ENCODE measurements at regions not wholly inside any gene's neighbourhood (a gene's known extent, or its start where the extent isn't known, plus 50 kb on each side); places are given as distances from the start of the nearest gene placed in this dataset.

DNA sequence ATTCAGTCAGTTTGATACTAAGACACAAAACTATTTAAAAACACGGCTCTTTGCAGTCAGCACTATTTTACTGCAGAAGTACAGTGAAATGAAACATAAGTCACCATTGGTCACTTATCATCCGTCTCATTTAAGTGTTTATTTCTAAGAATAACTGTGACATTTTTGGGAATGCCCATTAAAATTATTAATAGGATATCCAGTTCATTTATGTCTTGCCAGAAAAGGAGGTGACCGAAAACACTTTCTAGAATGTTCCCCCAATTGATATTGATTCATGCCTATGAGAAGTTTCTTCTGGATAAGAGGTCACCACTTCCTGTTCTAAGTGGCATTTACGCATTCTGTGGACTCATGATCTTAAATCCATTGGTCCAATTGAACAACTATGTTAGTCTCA, 477.3 kb downstream of the LIG4 start:
- DNase-seq (ENCODE audit: low read depth): no peak
- in situ Hi-C loops (cut with HindIII; ENCODE audit: low sequenced_read_pairs): no loop called here
- TF ChIP-seq, protein P1, sequence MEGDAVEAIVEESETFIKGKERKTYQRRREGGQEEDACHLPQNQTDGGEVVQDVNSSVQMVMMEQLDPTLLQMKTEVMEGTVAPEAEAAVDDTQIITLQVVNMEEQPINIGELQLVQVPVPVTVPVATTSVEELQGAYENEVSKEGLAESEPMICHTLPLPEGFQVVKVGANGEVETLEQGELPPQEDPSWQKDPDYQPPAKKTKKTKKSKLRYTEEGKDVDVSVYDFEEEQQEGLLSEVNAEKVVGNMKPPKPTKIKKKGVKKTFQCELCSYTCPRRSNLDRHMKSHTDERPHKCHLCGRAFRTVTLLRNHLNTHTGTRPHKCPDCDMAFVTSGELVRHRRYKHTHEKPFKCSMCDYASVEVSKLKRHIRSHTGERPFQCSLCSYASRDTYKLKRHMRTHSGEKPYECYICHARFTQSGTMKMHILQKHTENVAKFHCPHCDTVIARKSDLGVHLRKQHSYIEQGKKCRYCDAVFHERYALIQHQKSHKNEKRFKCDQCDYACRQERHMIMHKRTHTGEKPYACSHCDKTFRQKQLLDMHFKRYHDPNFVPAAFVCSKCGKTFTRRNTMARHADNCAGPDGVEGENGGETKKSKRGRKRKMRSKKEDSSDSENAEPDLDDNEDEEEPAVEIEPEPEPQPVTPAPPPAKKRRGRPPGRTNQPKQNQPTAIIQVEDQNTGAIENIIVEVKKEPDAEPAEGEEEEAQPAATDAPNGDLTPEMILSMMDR (IDR thresholded peaks at IDR 0.05; ENCODE audit: low read depth, low read length, missing control alignments): no peak
- H3K4me3 ChIP-seq (ENCODE audit: low read depth, low read length): no peak overlapping the region

DNA sequence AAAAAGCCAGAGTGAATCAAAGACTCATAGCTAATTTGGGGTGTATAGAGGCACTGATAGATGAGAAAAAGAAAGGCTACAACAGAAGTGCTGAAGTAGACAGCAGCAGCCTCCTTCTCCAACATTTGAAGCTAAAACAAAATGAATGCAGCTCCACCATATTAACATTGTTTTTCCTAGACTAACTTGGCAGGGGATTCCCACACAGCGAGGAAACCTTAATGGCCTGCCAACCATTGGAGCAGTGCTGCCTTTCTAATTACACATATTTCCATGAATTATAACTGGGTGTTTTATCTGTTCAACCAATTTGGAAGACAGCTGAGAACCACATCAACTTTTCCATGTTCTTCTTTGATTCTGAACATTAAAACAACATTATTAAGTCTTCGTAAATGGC, 478.6 kb downstream of the LIG4 start:
- TF ChIP-seq, protein P1 (IDR thresholded peaks at IDR 0.05; ENCODE audit: low read depth, low read length, missing control alignments): no peak
- DNase-seq (ENCODE audit: low read depth): no peak
- no peak overlapping the region for H3K4me3 ChIP-seq (ENCODE audit: low read depth, low read length)
- in situ Hi-C loops (cut with HindIII; ENCODE audit: low sequenced_read_pairs): no loop called here

DNA sequence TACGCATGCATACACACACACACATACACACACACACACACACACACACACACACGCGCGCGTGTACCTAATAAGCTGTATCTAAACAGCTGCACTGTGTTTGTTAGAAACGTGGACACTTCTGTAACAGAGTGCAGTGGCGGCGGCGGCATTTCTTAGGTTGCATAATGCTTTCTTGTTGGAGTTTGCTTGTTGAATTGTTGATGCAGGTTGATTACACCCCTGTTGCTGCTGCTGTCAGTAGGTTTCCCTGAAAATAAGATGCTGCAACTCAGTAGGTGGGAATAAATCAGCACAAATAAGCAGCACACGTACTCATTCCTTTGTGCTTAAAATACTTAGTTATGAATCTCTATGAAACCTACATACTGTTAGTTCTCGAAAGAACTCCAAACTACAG, 479.2 kb downstream of the LIG4 start:
- DNase-seq (ENCODE audit: low read depth): no peak
- TF ChIP-seq, protein P1 (IDR thresholded peaks at IDR 0.05; ENCODE audit: low read depth, low read length, missing control alignments): no peak
- H3K4me3 ChIP-seq (ENCODE audit: low read depth, low read length): no peak overlapping the region
- in situ Hi-C loops (cut with HindIII; ENCODE audit: low sequenced_read_pairs): no loop called here

DNA sequence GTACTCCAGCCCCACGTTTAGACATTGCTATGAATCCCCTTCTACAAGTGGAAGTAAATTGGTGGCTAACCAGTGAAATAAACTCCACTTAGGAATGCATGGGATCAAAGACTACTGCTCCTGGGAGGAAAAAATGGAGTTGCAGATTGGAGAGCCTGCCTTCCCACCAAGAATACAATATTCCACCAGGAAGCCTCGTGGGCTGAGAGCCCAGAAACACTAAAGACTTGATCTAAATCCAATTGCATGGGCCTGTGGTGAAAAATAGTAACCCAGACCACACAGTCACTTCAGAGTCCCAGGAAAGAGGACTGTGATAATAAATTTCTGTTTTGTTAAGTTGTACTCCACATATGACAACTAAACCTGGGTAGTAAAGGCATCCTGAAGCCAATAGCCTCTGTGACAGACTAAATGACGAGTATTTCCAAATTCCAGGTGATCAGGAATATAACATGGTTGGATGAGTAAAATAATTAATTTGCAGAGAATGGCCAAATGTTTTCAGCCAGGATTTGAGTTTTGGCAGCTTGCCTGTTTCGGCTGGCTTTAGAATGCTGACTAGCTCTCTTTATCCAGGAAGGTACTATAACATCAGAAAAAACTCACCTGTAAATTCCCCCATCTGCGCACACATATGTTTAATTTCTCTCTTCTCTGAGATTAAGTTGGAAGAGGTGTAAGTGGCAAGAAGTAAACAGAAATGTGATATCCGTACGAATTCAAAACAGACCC, 480.3 kb downstream of the LIG4 start:
- in situ Hi-C loops (cut with HindIII; ENCODE audit: low sequenced_read_pairs): no loop called here
- no peak overlapping the region for H3K4me3 ChIP-seq (ENCODE audit: low read depth, low read length)
- peak; percentile 27 for DNase-seq (ENCODE audit: low read depth)
- TF ChIP-seq, protein P1 (IDR thresholded peaks at IDR 0.05; ENCODE audit: low read depth, low read length, missing control alignments): no peak

DNA sequence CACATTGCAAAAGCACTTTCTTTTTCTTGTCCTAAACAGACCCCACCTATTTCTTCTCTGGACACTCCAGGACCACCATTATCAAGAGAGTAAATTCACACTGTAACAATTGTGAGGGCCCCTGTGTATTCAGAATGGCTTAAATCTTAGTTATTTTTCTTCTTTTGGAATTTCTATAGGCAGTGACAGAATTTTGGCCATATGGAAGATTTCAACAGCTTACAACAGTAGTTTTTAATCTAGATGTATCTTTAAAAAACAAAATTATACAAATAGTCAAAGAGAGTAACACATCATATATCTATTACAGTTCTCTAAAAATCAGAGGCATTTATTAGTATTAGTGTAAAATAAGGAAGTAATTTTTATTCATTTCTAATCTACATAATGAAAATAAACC, 482.1 kb downstream of the LIG4 start:
- DNase-seq (ENCODE audit: low read depth): no peak
- H3K4me3 ChIP-seq (ENCODE audit: low read depth, low read length): no peak overlapping the region
- in situ Hi-C loops (cut with HindIII; ENCODE audit: low sequenced_read_pairs): no loop called here
- TF ChIP-seq, protein P1 (IDR thresholded peaks at IDR 0.05; ENCODE audit: low read depth, low read length, missing control alignments): no peak

DNA sequence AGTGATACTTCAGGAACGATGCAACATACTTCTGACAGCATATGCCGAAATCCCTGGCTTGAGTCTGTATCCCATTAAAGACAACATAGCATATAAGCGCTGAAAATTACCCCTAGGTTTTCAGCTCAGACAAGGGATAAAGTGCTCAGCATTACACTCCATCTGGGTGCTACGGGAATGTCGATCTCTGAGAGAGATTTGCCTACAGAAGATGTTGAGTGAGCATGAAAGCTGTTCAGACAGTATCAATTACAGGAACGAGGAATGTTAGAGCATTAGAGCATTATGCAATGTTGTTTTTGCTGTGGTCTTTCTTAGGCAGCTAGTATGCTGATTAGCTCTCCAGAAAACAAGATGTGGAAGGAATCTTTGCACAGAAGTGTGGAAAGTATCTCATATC, 484.5 kb downstream of the LIG4 start:
- DNase-seq (ENCODE audit: low read depth): no peak
- in situ Hi-C loops (cut with HindIII; ENCODE audit: low sequenced_read_pairs): no loop called here
- TF ChIP-seq, protein P1 (IDR thresholded peaks at IDR 0.05; ENCODE audit: low read depth, low read length, missing control alignments): no peak
- H3K4me3 ChIP-seq (ENCODE audit: low read depth, low read length): no peak overlapping the region

All from astrocyte of the cerebellum (primary cell).